PC-3 (cell line): ENCODE measurements at regions not wholly inside any gene's neighbourhood (a gene's known extent, or its start where the extent isn't known, plus 50 kb on each side); places are given as distances from the start of the nearest gene placed in this dataset.

Experiments
- CTCF ChIP-seq: fragments of 300-600 bp; sonication (generic); conservative IDR thresholded peaks from 2 replicates; pipeline ENCODE4 v1.5.1; 2017; ENCODE audit warnings: antibody characterized with exemption, low read depth, mild to moderate bottlenecking, low read length
- EZH2 ChIP-seq: fragments of 300-600 bp; sonication (generic); IDR thresholded peaks from one replicate; pipeline ENCODE4 v1.6.1; 2017; ENCODE audit warnings: antibody characterized with exemption, mild to moderate bottlenecking, low read length; ENCODE audit not compliant: unreplicated experiment
- EZH2phosphoT487 ChIP-seq: fragments of 300-600 bp; sonication (generic); IDR thresholded peaks from 2 replicates; pipeline ENCODE4 v1.6.1; 2018; ENCODE audit warnings: mild to moderate bottlenecking, antibody characterized with exemption, low read length, borderline replicate concordance

- TF ChIP-seq CTCF (no peak), EZH2phosphoT487 (no peak), EZH2 (no peak)
Measured at GRCh38 chr14:99009871-99010270, 262.1 kb downstream of the BCL11B start.
